HUES6 (cell line): ENCODE measurements at regions not wholly inside any gene's neighbourhood (a gene's known extent, or its start where the extent isn't known, plus 50 kb on each side); places are given as distances from the start of the nearest gene placed in this dataset.

Experiments used
- H3K27ac ChIP-seq: 2 replicates; pipeline ENCODE4 v1.7.0; 2013; ENCODE audit warnings: low read depth, mild to moderate bottlenecking, low read length, inconsistent platforms
- H3K27me3 ChIP-seq: 2 replicates; pipeline ENCODE4 v1.6.1; 2013; ENCODE audit warnings: low read length; ENCODE audit not compliant: control insufficient read depth, insufficient read depth
- H3K36me3 ChIP-seq: 2 replicates; pipeline ENCODE4 v1.6.1; 2013; ENCODE audit warnings: low read length; ENCODE audit not compliant: control insufficient read depth, insufficient read depth
- H3K4me1 ChIP-seq: 2 replicates; pipeline ENCODE4 v1.6.1; 2013; ENCODE audit warnings: low read length; ENCODE audit not compliant: control insufficient read depth, insufficient read depth
- H3K4me3 ChIP-seq: 2 replicates; pipeline ENCODE4 v1.5.1; 2013; ENCODE audit warnings: low read depth, low read length
- H3K9ac ChIP-seq: one replicate; pipeline ENCODE4 v1.6.1; 2013; ENCODE audit warnings: mild to moderate bottlenecking, low read length
- H3K9me3 ChIP-seq: 2 replicates; pipeline ENCODE4 v1.6.1; 2013; ENCODE audit warnings: low read depth, low read length; ENCODE audit not compliant: control insufficient read depth, insufficient read depth

DNA sequence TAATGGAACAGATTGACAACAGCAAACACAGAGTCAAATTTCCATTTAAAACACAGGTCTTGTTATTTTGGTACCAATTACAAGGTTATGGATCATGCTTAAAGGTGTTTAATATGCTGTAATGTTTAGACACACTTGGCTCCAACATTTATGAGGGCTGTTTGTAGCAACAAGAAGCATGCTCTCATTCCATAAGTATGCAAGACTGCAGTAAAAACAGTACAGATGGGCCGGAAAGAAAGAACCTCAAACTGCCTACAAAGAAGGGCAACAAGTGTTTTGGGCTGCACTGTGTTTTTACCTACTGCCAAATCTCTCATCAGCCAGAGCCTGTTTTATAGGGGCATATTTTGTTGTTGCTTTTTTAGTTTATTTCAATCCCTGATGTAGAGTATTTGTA is 100.5 kb upstream of the HS3ST3A1 start:
- Histone ChIP-seq H3K4me1 (0 out of 2 replicates have a peak, but pooled peaks cover 3% of the 10 kb centered on the region), H3K9ac (no peak overlapping the region), H3K4me3 (no peak overlapping the region), H3K27ac (no peak overlapping the region), H3K9me3 (no peaks in the 10 kb centered on the region), H3K36me3 (no peaks in the 10 kb centered on the region), H3K27me3 (no peaks in the 10 kb centered on the region)

DNA sequence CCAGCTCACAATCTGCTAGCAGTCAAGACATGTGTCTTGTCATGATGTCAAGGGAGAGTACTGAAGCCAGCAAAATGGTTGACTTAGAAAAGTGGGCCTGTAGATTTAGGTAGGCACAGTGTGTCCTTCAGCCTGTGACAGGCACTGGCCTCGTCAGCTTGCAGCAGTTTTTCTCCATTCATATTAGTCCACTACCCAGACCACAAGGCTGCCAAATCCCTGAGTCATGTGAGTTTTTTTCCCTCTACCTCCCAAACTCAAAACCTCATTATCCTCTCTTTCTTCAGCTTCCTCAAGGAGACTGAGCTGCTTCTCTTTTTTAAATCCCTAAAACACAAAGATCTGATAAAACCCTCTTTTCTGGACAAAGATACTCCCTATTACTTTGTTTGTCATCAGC is 102.6 kb upstream of the HS3ST3A1 start:
- Histone ChIP-seq H3K9me3 (no peaks in the 10 kb centered on the region), H3K27ac (no peak overlapping the region), H3K9ac (no peak overlapping the region), H3K4me3 (no peak overlapping the region), H3K27me3 (no peaks in the 10 kb centered on the region), H3K4me1 (0 out of 2 replicates have a peak, but pooled peaks cover 3% of the 10 kb centered on the region), H3K36me3 (no peaks in the 10 kb centered on the region)

DNA sequence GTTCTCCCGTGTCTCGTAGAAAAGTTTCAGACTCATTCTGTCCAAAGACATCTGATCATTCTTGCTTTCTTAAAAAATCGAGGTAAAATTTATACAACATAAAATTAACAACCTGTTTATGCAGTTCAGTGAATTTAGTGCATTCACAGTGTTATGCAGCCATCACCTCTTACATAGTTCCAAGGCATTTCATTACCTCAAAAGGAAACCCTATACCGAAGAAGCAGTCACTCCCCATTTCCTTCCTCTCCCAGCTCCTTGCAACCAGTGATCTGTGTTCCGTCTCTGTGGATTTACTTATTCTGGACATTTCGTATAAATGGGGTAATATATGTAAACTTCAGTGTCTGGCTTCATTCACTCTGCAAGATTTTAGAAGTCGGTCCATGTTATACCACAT is 103.5 kb upstream of the HS3ST3A1 start:
- no peak overlapping the region for H3K27ac ChIP-seq
- H3K4me1 ChIP-seq, result 0 out of 2 replicates have a peak, but pooled peaks cover 3% of the 10 kb centered on the region
- H3K36me3 ChIP-seq, result no peaks in the 10 kb centered on the region
- H3K4me3 ChIP-seq, result no peak overlapping the region
- no peaks in the 10 kb centered on the region for H3K9me3 ChIP-seq
- no peaks in the 10 kb centered on the region for H3K27me3 ChIP-seq
- H3K9ac ChIP-seq, result no peak overlapping the region

DNA sequence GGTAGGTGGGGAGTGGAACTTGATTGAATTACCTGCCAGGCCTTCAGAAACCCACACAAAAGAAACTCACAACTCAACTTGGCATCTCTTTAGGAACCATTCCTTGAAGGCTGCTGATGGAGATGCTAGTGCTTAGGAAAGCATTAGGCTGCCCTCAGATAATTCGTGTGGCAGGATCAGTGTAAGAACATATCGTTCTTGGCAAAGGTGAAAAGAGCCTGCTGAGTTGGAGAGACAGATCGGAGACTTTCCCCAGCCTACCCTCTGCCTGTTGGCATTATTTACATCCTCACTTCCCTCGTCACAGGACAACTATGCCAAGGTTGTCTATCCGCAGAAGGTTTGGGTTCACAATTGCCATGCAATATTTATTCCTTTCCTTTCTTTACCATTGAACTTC is 120.0 kb upstream of the HS3ST3A1 start:
- no peak overlapping the region for H3K9ac ChIP-seq
- no peak overlapping the region for H3K27ac ChIP-seq
- no peaks in the 10 kb centered on the region for H3K9me3 ChIP-seq
- H3K4me1 ChIP-seq, result no peaks in the 10 kb centered on the region
- no peaks in the 10 kb centered on the region for H3K27me3 ChIP-seq
- H3K4me3 ChIP-seq, result no peak overlapping the region
- H3K36me3 ChIP-seq, result no peaks in the 10 kb centered on the region

DNA sequence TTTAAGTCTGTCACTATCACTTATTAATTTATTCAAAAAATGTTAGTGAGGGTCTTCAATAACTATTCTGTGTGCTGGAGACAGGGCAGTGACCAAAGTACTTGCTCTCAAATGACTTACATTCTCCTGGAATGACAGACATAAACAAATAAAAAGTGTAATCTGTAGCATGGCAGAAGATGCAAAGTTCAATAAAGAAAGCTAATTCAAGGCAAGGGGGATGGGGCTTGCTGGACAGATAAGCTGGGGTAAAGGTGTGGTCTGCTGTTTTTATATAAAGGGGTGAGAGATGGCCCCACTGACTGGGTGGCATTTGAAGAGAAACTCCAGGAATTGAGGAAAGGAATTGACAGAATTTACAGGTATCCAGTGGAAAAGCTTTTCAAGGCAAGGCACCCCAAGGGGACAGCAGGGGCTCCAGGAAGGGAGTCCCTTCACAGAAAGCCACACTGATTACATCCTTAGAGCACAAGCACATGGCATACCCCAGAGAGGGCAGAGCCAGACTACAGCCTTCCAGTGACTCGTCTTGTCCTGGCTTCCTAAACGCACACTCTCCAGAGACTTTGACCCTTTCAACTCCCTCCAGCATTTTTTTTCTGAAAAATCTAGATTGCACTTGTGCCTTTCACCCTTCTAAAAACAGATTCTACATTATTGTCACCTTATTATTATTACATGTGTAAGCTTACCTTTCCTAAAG is 123.7 kb upstream of the HS3ST3A1 start:
- Histone ChIP-seq H3K36me3 (no peaks in the 10 kb centered on the region), H3K9ac (no peak overlapping the region), H3K4me3 (no peak overlapping the region), H3K4me1 (no peaks in the 10 kb centered on the region), H3K9me3 (no peaks in the 10 kb centered on the region), H3K27ac (no peak overlapping the region), H3K27me3 (no peaks in the 10 kb centered on the region)

DNA sequence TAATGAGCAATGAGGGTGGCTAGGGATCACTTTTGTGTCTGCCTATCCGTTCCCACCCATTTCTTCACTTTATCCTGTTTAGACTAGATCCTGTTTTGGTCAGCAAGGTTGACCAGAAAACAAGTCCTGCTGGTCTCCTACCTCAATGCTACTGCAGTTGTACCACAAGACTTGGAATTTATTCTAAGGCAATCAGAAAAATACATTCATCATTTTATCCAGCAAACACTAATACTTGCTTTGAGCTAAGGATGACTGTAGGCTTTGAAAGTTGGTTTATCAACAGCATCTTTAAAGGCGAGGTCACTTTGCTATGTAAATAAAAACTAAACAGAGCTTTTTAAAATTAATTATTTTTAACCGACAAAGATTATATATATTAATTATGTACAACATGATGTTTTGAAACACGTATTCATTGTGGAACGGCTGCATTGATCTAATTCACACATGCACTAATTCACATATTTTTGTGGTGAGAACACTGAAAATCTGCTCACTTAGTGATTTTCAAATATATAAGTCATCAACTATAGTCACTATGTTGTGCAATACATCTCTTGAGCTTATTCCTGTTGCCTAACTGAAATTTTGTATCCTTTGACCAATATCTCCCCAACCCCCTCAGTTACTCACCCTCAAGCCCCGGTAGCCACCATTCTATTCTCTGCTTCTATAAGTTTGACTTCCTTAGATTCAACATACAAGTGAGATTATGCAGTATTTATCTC is 125.9 kb upstream of the HS3ST3A1 start:
- Histone ChIP-seq H3K4me3 (no peak overlapping the region), H3K27ac (no peak overlapping the region), H3K27me3 (no peaks in the 10 kb centered on the region), H3K36me3 (no peaks in the 10 kb centered on the region), H3K9ac (no peak overlapping the region), H3K4me1 (no peaks in the 10 kb centered on the region), H3K9me3 (peaks cover 2% of the 10 kb centered on the region)

DNA sequence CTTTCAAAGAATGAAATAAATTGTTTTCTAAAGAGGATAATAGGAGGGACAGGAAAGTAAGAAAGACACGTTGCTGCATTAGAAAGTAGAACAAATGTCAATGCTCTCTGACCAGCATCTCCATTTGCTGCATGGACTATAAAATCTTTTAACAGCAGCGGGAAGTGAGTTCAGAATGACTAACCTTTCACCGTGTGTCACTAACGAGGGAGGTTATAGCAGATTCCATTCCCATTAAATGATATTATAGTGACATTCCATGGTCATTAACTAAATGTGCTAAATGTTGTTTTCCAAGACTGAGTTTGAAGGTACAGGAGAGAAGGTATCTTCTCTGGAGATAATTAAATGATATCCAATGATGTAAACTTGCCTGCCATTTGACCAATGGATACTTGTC is 127.1 kb upstream of the HS3ST3A1 start:
- H3K27ac ChIP-seq, result no peak overlapping the region
- no peak overlapping the region for H3K4me3 ChIP-seq
- no peaks in the 10 kb centered on the region for H3K27me3 ChIP-seq
- H3K9ac ChIP-seq, result no peak overlapping the region
- H3K36me3 ChIP-seq, result no peaks in the 10 kb centered on the region
- H3K9me3 ChIP-seq, result peaks cover 13% of the 10 kb centered on the region
- H3K4me1 ChIP-seq, result no peaks in the 10 kb centered on the region

DNA sequence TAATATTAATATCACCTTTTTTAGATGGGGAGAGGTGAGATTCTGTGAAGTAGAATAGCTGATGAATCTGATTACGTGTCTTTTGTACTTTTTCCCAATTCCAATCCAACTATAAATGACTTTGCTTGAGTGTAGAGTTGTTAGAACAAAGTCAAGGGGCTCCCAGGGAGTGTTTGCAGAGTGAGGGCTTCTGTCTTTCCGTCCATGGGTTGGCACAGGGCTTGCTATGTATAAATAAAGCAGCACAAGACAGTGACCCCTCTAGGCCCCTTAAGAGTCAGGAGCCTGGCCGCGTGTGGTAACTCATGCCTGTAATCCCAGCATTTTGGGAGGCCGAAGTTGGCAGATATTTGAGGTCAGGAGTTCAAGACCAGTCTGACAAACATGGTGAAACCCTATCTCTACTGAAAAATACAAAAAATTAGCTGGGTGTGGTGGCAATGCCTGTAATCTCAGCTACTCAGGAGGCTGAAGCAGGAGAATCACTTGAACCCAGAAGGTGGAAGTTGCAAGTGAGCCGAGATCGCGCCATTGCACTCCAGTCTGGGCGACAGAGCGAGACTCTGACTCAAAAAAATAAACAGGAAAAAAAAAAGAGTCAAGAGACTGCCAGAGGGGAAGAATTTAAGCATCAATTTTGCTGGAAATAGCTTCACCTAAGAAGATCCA is 127.9 kb upstream of the HS3ST3A1 start:
- no peak overlapping the region for H3K9ac ChIP-seq
- H3K27me3 ChIP-seq, result no peaks in the 10 kb centered on the region
- H3K27ac ChIP-seq, result no peak overlapping the region
- peaks cover 20% of the 10 kb centered on the region for H3K9me3 ChIP-seq
- no peaks in the 10 kb centered on the region for H3K4me1 ChIP-seq
- H3K4me3 ChIP-seq, result no peak overlapping the region
- H3K36me3 ChIP-seq, result no peaks in the 10 kb centered on the region

DNA sequence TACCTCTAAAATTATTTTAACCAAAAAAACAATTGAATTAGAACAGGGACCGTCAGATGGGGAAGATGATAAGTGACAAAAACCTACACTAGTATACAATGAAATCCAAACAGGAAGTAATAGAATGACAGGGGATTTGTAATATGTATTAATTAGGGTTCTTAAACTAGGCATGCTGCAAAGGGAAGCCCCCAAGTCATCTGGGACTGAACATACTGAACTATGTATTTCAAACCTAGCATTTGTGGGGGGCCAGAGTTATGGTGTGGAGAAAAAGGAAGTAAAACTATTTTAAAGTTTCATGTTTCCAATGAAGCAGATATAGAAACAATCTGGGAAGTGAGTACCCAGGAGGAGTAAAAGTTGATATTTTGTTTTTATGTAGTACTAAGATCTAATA is 133.2 kb upstream of the HS3ST3A1 start:
- no peak overlapping the region for H3K9ac ChIP-seq
- H3K36me3 ChIP-seq, result no peaks in the 10 kb centered on the region
- no peaks in the 10 kb centered on the region for H3K27me3 ChIP-seq
- H3K4me1 ChIP-seq, result no peaks in the 10 kb centered on the region
- peaks cover 24% of the 10 kb centered on the region for H3K9me3 ChIP-seq
- no peak overlapping the region for H3K27ac ChIP-seq
- H3K4me3 ChIP-seq, result no peak overlapping the region

DNA sequence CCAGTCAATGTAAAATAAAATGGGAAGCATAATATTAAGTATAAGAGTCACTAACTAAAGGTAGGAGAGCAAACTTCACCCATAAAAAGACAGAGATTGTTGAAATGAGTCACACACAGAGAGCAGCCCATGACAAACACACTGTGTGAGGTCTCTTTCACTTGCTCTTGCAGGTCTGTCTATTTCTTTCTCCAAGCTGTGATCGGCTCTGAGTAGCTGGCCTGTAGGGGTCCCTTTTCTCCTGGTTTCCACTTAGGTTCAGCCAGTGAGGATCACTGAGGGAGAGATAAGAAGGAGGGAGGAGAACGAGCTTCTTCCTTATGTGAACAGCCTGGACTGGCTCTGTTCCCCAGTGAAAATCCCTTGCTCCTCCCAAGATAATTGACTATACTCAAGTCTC is 133.7 kb upstream of the HS3ST3A1 start:
- H3K4me1 ChIP-seq, result no peaks in the 10 kb centered on the region
- no peak overlapping the region for H3K4me3 ChIP-seq
- no peak overlapping the region for H3K9ac ChIP-seq
- no peaks in the 10 kb centered on the region for H3K27me3 ChIP-seq
- H3K36me3 ChIP-seq, result no peaks in the 10 kb centered on the region
- H3K27ac ChIP-seq, result no peak overlapping the region
- H3K9me3 ChIP-seq, result peaks cover 24% of the 10 kb centered on the region

DNA sequence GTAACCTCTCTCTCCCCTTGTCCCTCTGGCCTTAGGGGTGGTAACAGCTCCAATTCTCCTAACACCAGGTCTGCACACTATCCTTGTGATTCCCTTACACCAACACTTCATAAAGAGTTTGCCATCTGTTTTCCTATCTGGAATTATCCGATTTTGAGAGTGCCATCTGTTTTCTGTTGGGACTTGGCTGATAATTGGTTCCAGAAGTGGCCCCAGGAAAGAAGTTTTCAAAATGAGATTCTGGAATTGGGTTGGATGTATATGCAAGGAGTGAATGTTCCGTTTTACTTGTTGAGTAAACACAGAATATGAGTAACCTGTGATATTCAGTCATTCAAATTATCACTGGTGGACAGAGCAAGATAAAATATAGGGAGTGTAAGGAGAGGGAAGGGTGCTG is 134.1 kb upstream of the HS3ST3A1 start:
- no peaks in the 10 kb centered on the region for H3K36me3 ChIP-seq
- H3K4me3 ChIP-seq, result no peak overlapping the region
- H3K9me3 ChIP-seq, result peaks cover 24% of the 10 kb centered on the region
- H3K27me3 ChIP-seq, result no peaks in the 10 kb centered on the region
- no peak overlapping the region for H3K9ac ChIP-seq
- H3K27ac ChIP-seq, result no peak overlapping the region
- H3K4me1 ChIP-seq, result no peaks in the 10 kb centered on the region
